A673 (cell line): ENCODE measurements at regions not wholly inside any gene's neighbourhood (a gene's known extent, or its start where the extent isn't known, plus 50 kb on each side); places are given as distances from the start of the nearest gene placed in this dataset.

Experiments
- BruUV-seq: library from RNA; stranded (reverse); fragments of 400-500 nt; replicated peaks from 2 replicates; lab custom pipeline; 2021; lab: Mats Ljungman, UMichigan
- CTCF ChIA-PET: fragments of 300-600 bp; sonication (Branson Sonifier 250); formaldehyde crosslinking; loops from one replicate; lab custom pipeline; 2022; ENCODE audit warnings: antibody characterized with exemption; lab: Charles Lee
- POLR2A ChIA-PET: fragments of 300-600 bp; sonication (Branson Sonifier 250); formaldehyde crosslinking; loops from one replicate; lab custom pipeline; 2022; ENCODE audit warnings: antibody characterized with exemption; ENCODE audit not compliant: low non-redundant PET; lab: Charles Lee
- DNase-seq: peaks from one replicate; pipeline ENCODE4 v3.0.0-alpha.2; 2015; ENCODE audit warnings: low spot score
- H3K27ac ChIP-seq: fragments of 200-600 bp; sonication (generic); 2 replicates; pipeline ENCODE4 v1.5.1; 2016; ENCODE audit warnings: mixed run types, low read depth, mild to moderate bottlenecking, mixed read lengths, antibody characterized with exemption, low read length; ENCODE audit not compliant: poor library complexity, severe bottlenecking
- H3K27me3 ChIP-seq: fragments of 200-600 bp; sonication (generic); replicated peaks from 2 replicates; pipeline ENCODE4 v1.6.1; 2017; ENCODE audit warnings: mixed run types, low read depth, mild to moderate bottlenecking, mixed read lengths, antibody characterized with exemption, low read length; ENCODE audit not compliant: insufficient read depth, poor library complexity
- H3K36me3 ChIP-seq: fragments of 200-600 bp; sonication (generic); 2 replicates; pipeline ENCODE4 v1.6.1; 2016; ENCODE audit warnings: mixed run types, mild to moderate bottlenecking, mixed read lengths, antibody characterized with exemption, low read length; ENCODE audit not compliant: insufficient read depth, poor library complexity, severe bottlenecking
- H3K4me1 ChIP-seq: fragments of 200-600 bp; sonication (generic); 2 replicates; pipeline ENCODE4 v1.6.1; 2017; ENCODE audit warnings: mixed run types, mild to moderate bottlenecking, mixed read lengths, antibody characterized with exemption, low read length; ENCODE audit not compliant: insufficient read depth, poor library complexity, severe bottlenecking
- H3K4me3 ChIP-seq: fragments of 200-600 bp; sonication (generic); 2 replicates; pipeline ENCODE4 v1.5.1; 2016; ENCODE audit warnings: low read depth, mixed run types, mild to moderate bottlenecking, mixed read lengths, low read length; ENCODE audit not compliant: poor library complexity, severe bottlenecking
- H3K9me3 ChIP-seq: fragments of 200-600 bp; sonication (generic); 2 replicates; pipeline ENCODE4 v1.6.1; 2016; ENCODE audit warnings: mixed run types, low read depth, mild to moderate bottlenecking, mixed read lengths, antibody characterized with exemption, low read length; ENCODE audit not compliant: poor library complexity, severe bottlenecking
- CTCF ChIP-seq: fragments of 300-800, 200-600 bp; sonication (generic); conservative IDR thresholded peaks from 2 replicates; pipeline ENCODE4 v1.5.1; 2017; ENCODE audit warnings: low read depth, mild to moderate bottlenecking, antibody characterized with exemption, low read length, moderate library complexity, mixed read lengths
- EZH2 ChIP-seq: fragments of 200-600 bp; sonication (generic); IDR thresholded peaks from 2 replicates; pipeline ENCODE4 v1.6.1; 2017; ENCODE audit warnings: borderline replicate concordance, low read depth, mild to moderate bottlenecking, mixed read lengths, antibody characterized with exemption, low read length; ENCODE audit not compliant: poor library complexity, severe bottlenecking
- intact Hi-C: fragments of 100-400 bp; cut with micrococcal nuclease; formaldehyde crosslinking; loops from one replicate; pipeline ENCODE4 v1.10.0; 2022; ENCODE audit not compliant: unreplicated experiment

GRCh38 chr5:4001004-4001403, 405.4 kb downstream of the IRX1 start:
- intact Hi-C loops = no loop called here
- POLR2A ChIA-PET = no interaction called here
- Histone ChIP-seq H3K4me3 (no peak overlapping the region), H3K4me1 (no peaks in the 10 kb centered on the region), H3K27ac (no peak overlapping the region), H3K9me3 (peaks cover 31% of the 10 kb centered on the region), H3K27me3 (no peaks in the 10 kb centered on the region), H3K36me3 (no peaks in the 10 kb centered on the region)
- DNase-seq = no peak
- CTCF ChIA-PET = no interaction called here
- TF ChIP-seq EZH2 (no peak), CTCF (no peak)
- BruUV-seq = no TSS peak

- Histone ChIP-seq H3K4me1 (no peaks in the 10 kb centered on the region), H3K4me3 (no peak overlapping the region), H3K36me3 (no peaks in the 10 kb centered on the region), H3K9me3 (peaks cover 28% of the 10 kb centered on the region), H3K27me3 (no peaks in the 10 kb centered on the region), H3K27ac (no peak overlapping the region)
- POLR2A ChIA-PET = no interaction called here
- no peak for TF ChIP-seq CTCF
- DNase-seq = no peak
- CTCF ChIA-PET = no interaction called here
- intact Hi-C loops = no loop called here
- no TSS peak for BruUV-seq
Measured at GRCh38 chr5:4001758-4002533, 406.3 kb downstream of the IRX1 start.

GRCh38 chr5:4005335-4005734, 409.7 kb downstream of the IRX1 start:
- DNase-seq = no peak
- Histone ChIP-seq H3K4me3 (no peak overlapping the region), H3K9me3 (peaks cover 47% of the 10 kb centered on the region), H3K27ac (no peak overlapping the region), H3K4me1 (no peaks in the 10 kb centered on the region), H3K36me3 (no peaks in the 10 kb centered on the region), H3K27me3 (no peaks in the 10 kb centered on the region)
- BruUV-seq = no TSS peak
- TF ChIP-seq CTCF (no peak), EZH2 (no peak)
- POLR2A ChIA-PET = no interaction called here
- intact Hi-C loops = no loop called here
- CTCF ChIA-PET = no interaction called here
